ENCODE measurements at regions not wholly inside any gene's neighbourhood (a gene's known extent, or its start where the extent isn't known, plus 50 kb on each side); places are given as distances from the start of the nearest gene placed in this dataset.

- DNase-seq (ENCODE audit: extremely low spot score) = no peak
- ChIA-PET POLR2A (no interaction called here), CTCF (interaction anchor here (1.4 kb wide), 1 partner anchor 29 kb away, joined by 3 read pairs; no protein-coding TSS in a partner anchor)
- TF ChIP-seq CTCF (IDR thresholded peaks at IDR 0.05; ENCODE audit: control extremely low read depth, extremely low read depth, low read depth, missing control alignments) = no peak
Measured at GRCh38 chr14:53855127-53855526, 101.5 kb downstream of the BMP4 start.

GRCh38 chr14:53851394-53852090 lies 105.1 kb downstream of the BMP4 start:
- CTCF ChIA-PET = interaction anchor here (0.7 kb wide), 1 partner anchor 22 kb away, joined by 3 read pairs; no protein-coding TSS in a partner anchor
- no peak for TF ChIP-seq CTCF (IDR thresholded peaks at IDR 0.05; ENCODE audit: control extremely low read depth, extremely low read depth, low read depth, missing control alignments)
- POLR2A ChIA-PET = no interaction called here
- no peak for DNase-seq (ENCODE audit: extremely low spot score)

GRCh38 chr14:53850714-53851296 lies 105.8 kb downstream of the BMP4 start:
- no peak for TF ChIP-seq CTCF (IDR thresholded peaks at IDR 0.05; ENCODE audit: control extremely low read depth, extremely low read depth, low read depth, missing control alignments)
- CTCF ChIA-PET = no interaction called here
- POLR2A ChIA-PET = no interaction called here
- no peak for DNase-seq (ENCODE audit: extremely low spot score)

- ChIA-PET POLR2A (no interaction called here), CTCF (no interaction called here)
- DNase-seq (ENCODE audit: extremely low spot score) = no peak
- no peak for TF ChIP-seq CTCF (IDR thresholded peaks at IDR 0.05; ENCODE audit: control extremely low read depth, extremely low read depth, low read depth, missing control alignments)
Measured at GRCh38 chr14:53849549-53849948, 107.1 kb downstream of the BMP4 start.

- no peak for DNase-seq (ENCODE audit: extremely low spot score)
- ChIA-PET POLR2A (no interaction called here), CTCF (no interaction called here)
- no peak for TF ChIP-seq CTCF (IDR thresholded peaks at IDR 0.05; ENCODE audit: control extremely low read depth, extremely low read depth, low read depth, missing control alignments)
Measured at GRCh38 chr14:53848854-53849253, 107.8 kb downstream of the BMP4 start.

GRCh38 chr14:53847881-53848280 lies 108.7 kb downstream of the BMP4 start:
- no peak for TF ChIP-seq CTCF (IDR thresholded peaks at IDR 0.05; ENCODE audit: control extremely low read depth, extremely low read depth, low read depth, missing control alignments)
- ChIA-PET CTCF (interaction anchor here (0.8 kb wide), 1 partner anchor 21 kb away, joined by 3 read pairs; no protein-coding TSS in a partner anchor), POLR2A (no interaction called here)
- no peak for DNase-seq (ENCODE audit: extremely low spot score)

Measured in GM10248 (cell line).